ENCODE measurements at regions not wholly inside any gene's neighbourhood (a gene's known extent, or its start where the extent isn't known, plus 50 kb on each side); places are given as distances from the start of the nearest gene placed in this dataset.

DNA sequence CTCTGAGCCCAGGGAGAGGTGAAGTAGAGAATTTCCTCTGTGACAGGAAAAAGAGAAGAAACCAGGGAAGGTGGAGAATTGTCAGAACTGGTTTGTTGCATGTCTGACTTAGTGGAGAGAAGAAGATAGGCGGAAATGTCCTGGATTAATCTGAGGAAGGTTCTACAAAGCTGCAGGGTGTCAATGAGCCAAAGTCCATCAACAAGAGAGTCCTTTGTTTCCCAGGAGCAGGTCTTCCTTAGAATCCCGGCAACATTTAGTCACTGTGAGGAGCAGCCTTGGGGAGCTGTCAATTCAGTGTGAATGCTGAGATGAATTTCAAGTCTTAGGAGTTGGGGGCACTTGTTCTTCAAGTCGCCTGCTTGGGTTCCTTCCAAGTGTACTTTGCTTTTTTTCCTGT, 88.4 kb upstream of the CELF4 start:
- Histone ChIP-seq H3K4me2 (ENCODE audit: low read length) (no peak overlapping the region), H3K27ac (ENCODE audit: low read depth, low read length, poor library complexity, severe bottlenecking) (no peak overlapping the region), H3K9me2 (ENCODE audit: low read depth, low read length) (no peaks in the 10 kb centered on the region), H3K79me2 (ENCODE audit: insufficient read depth, low read length) (no peaks in the 10 kb centered on the region), H3K4me1 (ENCODE audit: insufficient read depth, low read length, severe bottlenecking) (no peaks in the 10 kb centered on the region), H3K4me3 (ENCODE audit: low read depth, low read length, poor library complexity, severe bottlenecking) (no peak overlapping the region), H3K9me3 (ENCODE audit: low read length) (no peaks in the 10 kb centered on the region), H3F3A (ENCODE audit: insufficient read depth, low read length) (no peaks in the 10 kb centered on the region), H3K27me3 (ENCODE audit: insufficient read depth, low read length) (no peaks in the 10 kb centered on the region), H4K20me1 (ENCODE audit: insufficient read depth, low read length) (no peaks in the 10 kb centered on the region), H3K9ac (ENCODE audit: low read length) (no peak overlapping the region), H2AFZ (ENCODE audit: low read length) (no peak overlapping the region), H3K36me3 (ENCODE audit: insufficient read depth, low read length) (no peaks in the 10 kb centered on the region)
- TF ChIP-seq EZH2 (IDR thresholded peaks at IDR 0.05; ENCODE audit: borderline replicate concordance, low read length) = no peak
- TF ChIP-seq, protein P1, sequence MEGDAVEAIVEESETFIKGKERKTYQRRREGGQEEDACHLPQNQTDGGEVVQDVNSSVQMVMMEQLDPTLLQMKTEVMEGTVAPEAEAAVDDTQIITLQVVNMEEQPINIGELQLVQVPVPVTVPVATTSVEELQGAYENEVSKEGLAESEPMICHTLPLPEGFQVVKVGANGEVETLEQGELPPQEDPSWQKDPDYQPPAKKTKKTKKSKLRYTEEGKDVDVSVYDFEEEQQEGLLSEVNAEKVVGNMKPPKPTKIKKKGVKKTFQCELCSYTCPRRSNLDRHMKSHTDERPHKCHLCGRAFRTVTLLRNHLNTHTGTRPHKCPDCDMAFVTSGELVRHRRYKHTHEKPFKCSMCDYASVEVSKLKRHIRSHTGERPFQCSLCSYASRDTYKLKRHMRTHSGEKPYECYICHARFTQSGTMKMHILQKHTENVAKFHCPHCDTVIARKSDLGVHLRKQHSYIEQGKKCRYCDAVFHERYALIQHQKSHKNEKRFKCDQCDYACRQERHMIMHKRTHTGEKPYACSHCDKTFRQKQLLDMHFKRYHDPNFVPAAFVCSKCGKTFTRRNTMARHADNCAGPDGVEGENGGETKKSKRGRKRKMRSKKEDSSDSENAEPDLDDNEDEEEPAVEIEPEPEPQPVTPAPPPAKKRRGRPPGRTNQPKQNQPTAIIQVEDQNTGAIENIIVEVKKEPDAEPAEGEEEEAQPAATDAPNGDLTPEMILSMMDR (IDR thresholded peaks at IDR 0.05; ENCODE audit: low read length) = no peak

DNA sequence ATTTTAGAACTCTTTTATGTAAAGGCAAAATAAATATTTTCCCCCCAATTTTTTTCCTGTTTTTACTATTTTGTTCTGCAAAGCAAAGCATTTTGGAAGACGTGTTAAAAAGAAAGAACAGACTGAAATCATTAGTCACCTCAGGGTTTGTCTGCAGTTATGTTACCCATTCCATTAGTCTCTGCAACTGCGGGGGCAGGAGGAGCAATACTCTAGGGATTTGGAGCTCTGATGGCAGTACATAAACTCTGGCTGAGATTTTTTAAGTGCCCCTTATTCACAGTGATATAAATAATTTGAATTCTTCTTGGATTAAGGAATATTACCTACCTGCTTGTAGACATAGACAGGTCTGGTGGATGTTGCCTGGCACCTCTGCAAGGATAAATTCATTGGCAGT, 88.0 kb upstream of the CELF4 start:
- H3K79me2 ChIP-seq (ENCODE audit: insufficient read depth, low read length) = no peaks in the 10 kb centered on the region
- H3K36me3 ChIP-seq (ENCODE audit: insufficient read depth, low read length) = no peaks in the 10 kb centered on the region
- H3K27ac ChIP-seq (ENCODE audit: low read depth, low read length, poor library complexity, severe bottlenecking) = no peak overlapping the region
- H3K9me3 ChIP-seq (ENCODE audit: low read length) = no peaks in the 10 kb centered on the region
- H3K4me3 ChIP-seq (ENCODE audit: low read depth, low read length, poor library complexity, severe bottlenecking) = no peak overlapping the region
- H2AFZ ChIP-seq (ENCODE audit: low read length) = no peak overlapping the region
- H3K27me3 ChIP-seq (ENCODE audit: insufficient read depth, low read length) = no peaks in the 10 kb centered on the region
- H3K4me2 ChIP-seq (ENCODE audit: low read length) = no peak overlapping the region
- no peaks in the 10 kb centered on the region for H3K9me2 ChIP-seq (ENCODE audit: low read depth, low read length)
- no peaks in the 10 kb centered on the region for H4K20me1 ChIP-seq (ENCODE audit: insufficient read depth, low read length)
- no peaks in the 10 kb centered on the region for H3F3A ChIP-seq (ENCODE audit: insufficient read depth, low read length)
- no peak for TF ChIP-seq EZH2 (IDR thresholded peaks at IDR 0.05; ENCODE audit: borderline replicate concordance, low read length)
- TF ChIP-seq, protein P1 (IDR thresholded peaks at IDR 0.05; ENCODE audit: low read length) = no peak
- H3K9ac ChIP-seq (ENCODE audit: low read length) = no peak overlapping the region
- no peaks in the 10 kb centered on the region for H3K4me1 ChIP-seq (ENCODE audit: insufficient read depth, low read length, severe bottlenecking)

DNA sequence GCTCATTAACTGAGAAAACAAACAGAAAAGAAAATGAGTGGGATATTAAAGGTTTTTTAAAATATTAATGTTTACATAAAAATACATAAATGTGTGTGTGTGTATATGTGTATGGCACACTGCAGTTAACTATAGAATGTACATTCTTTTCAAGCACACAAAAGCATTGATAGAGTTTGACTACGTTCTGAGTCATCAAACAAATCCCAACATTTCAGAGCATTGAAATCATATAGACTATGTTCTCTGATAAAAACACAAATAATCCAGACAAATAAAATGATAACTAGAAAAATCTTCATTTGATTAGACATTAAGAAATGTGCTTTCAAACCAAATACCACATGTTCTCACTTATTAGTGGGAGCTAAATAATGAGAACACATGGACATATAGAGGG, 84.3 kb upstream of the CELF4 start:
- no peaks in the 10 kb centered on the region for H3K79me2 ChIP-seq (ENCODE audit: insufficient read depth, low read length)
- no peaks in the 10 kb centered on the region for H3K9me2 ChIP-seq (ENCODE audit: low read depth, low read length)
- no peaks in the 10 kb centered on the region for H4K20me1 ChIP-seq (ENCODE audit: insufficient read depth, low read length)
- no peaks in the 10 kb centered on the region for H3K27me3 ChIP-seq (ENCODE audit: insufficient read depth, low read length)
- H3K27ac ChIP-seq (ENCODE audit: low read depth, low read length, poor library complexity, severe bottlenecking) = no peak overlapping the region
- H3K36me3 ChIP-seq (ENCODE audit: insufficient read depth, low read length) = no peaks in the 10 kb centered on the region
- no peaks in the 10 kb centered on the region for H3F3A ChIP-seq (ENCODE audit: insufficient read depth, low read length)
- H3K4me2 ChIP-seq (ENCODE audit: low read length) = no peak overlapping the region
- H3K4me3 ChIP-seq (ENCODE audit: low read depth, low read length, poor library complexity, severe bottlenecking) = no peak overlapping the region
- no peaks in the 10 kb centered on the region for H3K4me1 ChIP-seq (ENCODE audit: insufficient read depth, low read length, severe bottlenecking)
- H3K9ac ChIP-seq (ENCODE audit: low read length) = no peak overlapping the region
- peaks cover 4% of the 10 kb centered on the region; the same call in 1 of the 2 replicates for H3K9me3 ChIP-seq (ENCODE audit: low read length)
- no peak for TF ChIP-seq EZH2 (IDR thresholded peaks at IDR 0.05; ENCODE audit: borderline replicate concordance, low read length)
- TF ChIP-seq, protein P1 (IDR thresholded peaks at IDR 0.05; ENCODE audit: low read length) = no peak
- no peak overlapping the region for H2AFZ ChIP-seq (ENCODE audit: low read length)
